IPS DF 6.9 (cell line): ENCODE measurements at regions not wholly inside any gene's neighbourhood (a gene's known extent, or its start where the extent isn't known, plus 50 kb on each side); places are given as distances from the start of the nearest gene placed in this dataset.
"Not testable (repeated sequence)": the region's sequence is repeated elsewhere in the genome, so short reads cannot be mapped to it uniquely, and the experiment has no call there.

Source experiments
- DNase-seq: peaks from one replicate; pipeline ENCODE4 v3.0.0-alpha.2; 2013; ENCODE audit warnings: low read depth, low spot score
- H3K27ac ChIP-seq: one replicate; pipeline ENCODE4 v1.5.1; 2013; ENCODE audit warnings: low read length, control low read depth
- H3K27me3 ChIP-seq: 2 replicates; pipeline ENCODE4 v1.6.1; 2013; ENCODE audit warnings: mild to moderate bottlenecking, low read length; ENCODE audit not compliant: control insufficient read depth, insufficient read depth
- H3K36me3 ChIP-seq: 2 replicates; pipeline ENCODE4 v1.6.1; 2013; ENCODE audit warnings: low read length; ENCODE audit not compliant: control insufficient read depth, insufficient read depth
- H3K4me1 ChIP-seq: 2 replicates; pipeline ENCODE4 v1.6.1; 2013; ENCODE audit warnings: low read length; ENCODE audit not compliant: control insufficient read depth, insufficient read depth
- H3K4me3 ChIP-seq: 2 replicates; pipeline ENCODE4 v1.5.1; 2013; ENCODE audit warnings: mild to moderate bottlenecking, low read length
- H3K9me3 ChIP-seq: 2 replicates; pipeline ENCODE4 v1.6.1; 2013; ENCODE audit warnings: low read length, inconsistent platforms; ENCODE audit not compliant: control insufficient read depth, insufficient read depth
- WGBS: extraction: QIAGEN DNeasy Blood & Tissue Kit; methylation state at CpG from one replicate; pipeline ENCODE4 v1.1.7; 2013; ENCODE audit warnings: mixed read lengths, missing lambda C conversion rate; ENCODE audit not compliant: insufficient read length, insufficient coverage; 5-methylcytosine and 5-hydroxymethylcytosine counted together

DNA sequence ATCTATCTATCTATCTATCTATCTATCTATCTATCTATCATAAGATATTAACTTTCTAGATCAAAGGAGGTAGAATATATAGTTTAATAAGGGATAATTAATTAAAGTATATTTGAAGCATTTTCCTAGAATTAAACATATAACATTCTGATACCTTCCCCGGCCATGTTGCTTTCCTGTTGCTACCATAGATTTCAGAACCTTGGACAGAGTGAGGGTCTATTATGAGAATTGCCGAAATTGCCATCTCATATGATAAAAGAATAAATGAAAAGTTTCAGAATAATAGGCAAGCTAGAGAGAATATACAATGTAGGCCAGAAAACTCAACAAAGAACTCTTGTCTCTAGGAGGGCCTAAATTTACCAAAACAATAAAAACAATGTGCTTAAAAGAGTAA, 706.1 kb upstream of the TMPRSS15 start:
- no CpG with 5 or more reads among the region's 2 CpGs for WGBS
- H3K9me3 ChIP-seq: no peaks in the 10 kb centered on the region
- H3K27ac ChIP-seq: no peak overlapping the region
- no peak overlapping the region for H3K4me3 ChIP-seq
- no peaks in the 10 kb centered on the region for H3K4me1 ChIP-seq
- H3K36me3 ChIP-seq: no peaks in the 10 kb centered on the region
- no peaks in the 10 kb centered on the region for H3K27me3 ChIP-seq
- no peak for DNase-seq

DNA sequence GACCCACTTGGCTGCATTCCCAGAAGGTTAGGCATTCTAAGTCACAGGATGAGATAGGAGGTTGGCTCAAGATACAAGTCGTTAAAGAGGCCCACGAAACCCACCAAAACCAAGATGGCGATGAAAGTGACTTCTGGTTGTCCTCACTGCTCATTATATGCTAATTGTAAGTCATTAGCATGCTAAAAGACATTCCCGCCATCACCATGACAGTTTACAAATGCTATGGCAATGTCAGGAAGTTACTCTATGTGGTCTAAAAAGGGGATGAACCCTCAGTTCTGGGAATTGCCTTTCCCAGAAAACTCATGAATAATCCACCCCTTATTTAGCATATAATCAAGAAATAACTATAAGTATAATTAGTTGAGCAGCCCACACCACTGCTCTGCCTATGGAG, 715.7 kb upstream of the TMPRSS15 start:
- H3K36me3 ChIP-seq, H3K27ac ChIP-seq, H3K4me3 ChIP-seq, H3K9me3 ChIP-seq, DNase-seq, H3K4me1 ChIP-seq, H3K27me3 ChIP-seq: not testable (repeated sequence)
- WGBS: no CpG with 5 or more reads among the region's 4 CpGs

DNA sequence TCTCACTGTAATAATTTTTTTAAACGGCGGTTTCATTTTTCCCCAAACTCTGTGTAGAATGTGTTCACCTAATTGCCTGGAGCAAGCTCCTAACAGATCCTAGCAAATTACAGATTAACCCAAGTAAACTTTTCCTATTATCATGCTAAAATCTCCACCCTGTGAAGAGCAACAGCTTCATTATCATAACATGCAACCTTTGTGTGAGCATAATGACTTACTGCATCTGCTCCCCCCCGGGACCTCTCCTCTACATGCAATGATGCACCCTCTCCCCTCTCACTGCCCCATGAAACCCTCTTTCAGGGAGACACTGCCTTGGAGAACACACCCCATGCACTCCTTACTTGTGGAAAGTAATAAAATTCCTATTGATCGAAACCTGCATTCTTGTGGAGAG, 717.0 kb upstream of the TMPRSS15 start:
- no peaks in the 10 kb centered on the region for H3K36me3 ChIP-seq
- no peaks in the 10 kb centered on the region for H3K27me3 ChIP-seq
- no peaks in the 10 kb centered on the region for H3K9me3 ChIP-seq
- WGBS: no CpG with 5 or more reads among the region's 4 CpGs
- H3K4me3 ChIP-seq: no peak overlapping the region
- H3K4me1 ChIP-seq: peaks cover 1% of the 10 kb centered on the region; the same call in 1 of the 2 replicates
- DNase-seq: no peak
- H3K27ac ChIP-seq: no peak overlapping the region

DNA sequence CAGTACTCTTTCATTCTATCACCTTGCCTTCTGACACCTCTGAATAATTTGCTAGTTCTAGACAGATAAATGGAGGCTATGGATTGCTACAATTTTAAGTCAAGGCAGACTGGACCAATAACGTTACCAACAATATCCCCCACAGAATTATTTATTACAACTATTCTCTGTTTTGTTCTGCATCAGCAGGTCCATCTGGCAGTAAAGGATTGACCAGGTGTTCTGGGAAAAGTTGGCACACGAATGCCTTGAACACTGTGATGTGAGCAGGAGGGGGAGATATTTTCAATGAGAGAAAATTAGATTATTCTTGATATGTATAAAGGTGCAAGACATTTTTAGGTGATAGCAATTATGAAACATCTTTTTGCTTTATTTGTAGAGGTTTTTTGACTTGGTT, 718.8 kb upstream of the TMPRSS15 start:
- WGBS: no CpG with 5 or more reads among the region's 2 CpGs
- Histone ChIP-seq H3K27me3 (no peaks in the 10 kb centered on the region), H3K36me3 (no peaks in the 10 kb centered on the region)

DNA sequence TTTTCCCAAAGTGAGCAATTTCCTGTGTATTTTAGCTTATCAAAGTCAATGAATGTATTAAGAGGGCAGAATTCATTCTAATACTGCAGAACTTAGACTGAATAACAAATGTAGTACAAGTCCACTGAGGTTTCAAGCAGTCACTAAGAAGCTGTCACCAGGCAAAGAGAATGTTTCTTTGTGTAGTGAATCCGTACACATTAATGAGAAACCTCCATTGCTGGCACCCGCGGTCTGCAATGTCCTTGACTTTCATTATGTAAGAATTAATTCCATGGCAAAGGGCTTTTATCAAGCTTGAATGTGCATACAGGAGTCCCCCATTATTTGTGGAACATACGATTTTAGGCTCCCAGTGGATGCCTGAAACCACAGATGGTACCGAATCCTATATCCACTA, 719.5 kb upstream of the TMPRSS15 start:
- Histone ChIP-seq H3K4me1 (peaks cover 1% of the 10 kb centered on the region; the same call in 1 of the 2 replicates), H3K9me3 (no peaks in the 10 kb centered on the region), H3K27ac (no peak overlapping the region), H3K4me3 (no peak overlapping the region), H3K27me3 (no peaks in the 10 kb centered on the region), H3K36me3 (no peaks in the 10 kb centered on the region)
- DNase-seq: no peak
- WGBS: no CpG with 5 or more reads among the region's 5 CpGs

More for the DNA sequence above, 718.8 kb upstream of the TMPRSS15 start:
- H3K9me3 ChIP-seq: no peaks in the 10 kb centered on the region
- H3K4me1 ChIP-seq: peaks cover 1% of the 10 kb centered on the region; the same call in 1 of the 2 replicates
- DNase-seq: no peak
- no peak overlapping the region for H3K4me3 ChIP-seq
- no peak overlapping the region for H3K27ac ChIP-seq

DNA sequence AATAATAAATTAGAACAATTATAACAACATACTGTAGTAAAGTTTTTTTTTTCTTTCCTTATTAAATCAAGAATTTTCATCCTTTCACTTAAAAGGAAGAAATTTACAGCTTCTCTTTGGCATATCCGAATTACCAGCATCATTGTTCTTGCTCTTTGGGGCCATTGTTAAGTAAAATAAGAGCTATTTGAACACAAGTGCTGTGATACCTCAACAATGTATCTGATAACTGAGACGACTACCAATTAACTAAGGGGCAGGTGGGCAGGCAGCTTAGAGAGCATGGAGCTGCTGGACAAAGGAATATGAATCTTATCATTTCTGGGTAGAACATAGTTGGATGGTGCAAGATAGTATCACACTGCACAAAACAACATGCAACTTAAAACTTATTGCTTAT, 719.9 kb upstream of the TMPRSS15 start:
- no peak for DNase-seq
- Histone ChIP-seq H3K27me3 (no peaks in the 10 kb centered on the region), H3K9me3 (no peaks in the 10 kb centered on the region), H3K27ac (no peak overlapping the region), H3K36me3 (no peaks in the 10 kb centered on the region), H3K4me1 (peaks cover 1% of the 10 kb centered on the region; the same call in 1 of the 2 replicates), H3K4me3 (no peak overlapping the region)
- WGBS: no CpG with 5 or more reads among the region's 2 CpGs

DNA sequence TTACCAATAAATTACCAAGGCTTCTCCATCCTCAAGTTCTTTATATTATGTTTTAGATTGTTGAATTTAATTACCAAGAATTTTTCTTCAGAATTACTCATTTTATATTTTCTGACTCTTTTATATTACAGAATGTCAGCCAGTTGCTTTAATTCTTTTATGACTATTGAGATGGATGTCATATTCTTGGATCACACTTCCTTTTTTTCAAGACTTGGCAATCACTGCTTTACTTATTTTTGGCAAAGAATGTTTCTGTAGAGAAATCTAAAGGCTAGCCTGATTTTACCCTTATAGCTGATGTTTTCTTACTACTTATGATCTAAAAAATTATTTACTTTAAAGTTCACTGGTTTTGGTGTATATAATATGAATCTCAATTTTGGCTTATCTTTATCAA, 721.1 kb upstream of the TMPRSS15 start:
- no peak for DNase-seq
- Histone ChIP-seq H3K9me3 (no peaks in the 10 kb centered on the region), H3K4me1 (peaks cover 1% of the 10 kb centered on the region; the same call in 1 of the 2 replicates), H3K27ac (no peak overlapping the region), H3K36me3 (no peaks in the 10 kb centered on the region), H3K27me3 (no peaks in the 10 kb centered on the region), H3K4me3 (no peak overlapping the region)

DNA sequence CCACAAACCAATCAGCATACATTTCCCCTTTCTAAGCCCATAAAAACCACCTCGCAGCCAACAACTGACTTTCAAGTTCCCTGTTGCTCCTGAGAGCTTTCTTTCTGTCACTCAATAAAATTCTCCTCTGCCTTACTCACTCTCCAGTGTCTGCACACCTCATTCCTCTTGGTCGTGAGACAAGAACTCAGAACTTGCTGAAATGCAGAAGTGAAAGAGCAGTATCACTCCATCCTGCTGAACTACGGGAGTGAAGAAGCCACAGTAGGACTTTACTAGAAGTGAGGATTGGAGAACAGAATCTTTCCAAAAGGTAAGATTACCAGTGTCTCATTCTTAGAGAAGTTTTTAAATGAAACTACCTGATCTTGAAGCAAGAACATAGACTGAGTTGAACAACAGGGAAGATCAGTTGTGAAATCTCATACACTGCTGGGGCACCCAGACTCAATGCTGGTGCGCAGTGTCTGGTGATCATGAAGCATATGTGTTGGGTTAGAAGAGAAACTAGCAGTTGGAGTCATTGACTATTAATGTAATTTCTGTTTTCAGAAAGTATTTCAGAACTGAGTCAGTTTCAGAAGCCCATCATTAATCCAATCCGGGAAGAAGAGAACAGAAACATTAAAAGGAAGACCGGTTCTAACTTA, 726.9 kb upstream of the TMPRSS15 start:
- H3K4me1 ChIP-seq: no peaks in the 10 kb centered on the region
- H3K4me3 ChIP-seq: no peak overlapping the region
- no peaks in the 10 kb centered on the region for H3K9me3 ChIP-seq
- WGBS: no CpG with 5 or more reads among the region's 6 CpGs
- no peak overlapping the region for H3K27ac ChIP-seq
- no peaks in the 10 kb centered on the region for H3K27me3 ChIP-seq
- DNase-seq: no peak
- no peaks in the 10 kb centered on the region for H3K36me3 ChIP-seq

DNA sequence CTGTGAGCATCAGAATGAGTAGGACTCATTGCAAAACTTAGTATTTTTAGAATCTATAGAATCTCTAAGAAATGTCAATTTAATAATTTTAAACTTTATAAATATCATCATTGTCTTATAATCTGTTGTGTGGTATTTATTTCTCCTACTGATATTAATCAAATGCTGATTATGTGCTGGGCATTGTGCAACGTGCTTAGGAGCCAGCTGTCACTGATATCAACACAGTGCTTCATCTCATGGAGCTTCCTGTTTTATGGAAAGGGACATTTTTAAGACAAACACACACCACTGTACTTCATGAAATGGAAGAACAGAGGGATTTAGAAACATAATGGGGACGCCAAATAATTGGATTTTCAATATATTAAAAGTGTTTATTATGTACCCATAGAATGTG, 737.9 kb upstream of the TMPRSS15 start:
- H3K36me3 ChIP-seq: no peaks in the 10 kb centered on the region

DNA sequence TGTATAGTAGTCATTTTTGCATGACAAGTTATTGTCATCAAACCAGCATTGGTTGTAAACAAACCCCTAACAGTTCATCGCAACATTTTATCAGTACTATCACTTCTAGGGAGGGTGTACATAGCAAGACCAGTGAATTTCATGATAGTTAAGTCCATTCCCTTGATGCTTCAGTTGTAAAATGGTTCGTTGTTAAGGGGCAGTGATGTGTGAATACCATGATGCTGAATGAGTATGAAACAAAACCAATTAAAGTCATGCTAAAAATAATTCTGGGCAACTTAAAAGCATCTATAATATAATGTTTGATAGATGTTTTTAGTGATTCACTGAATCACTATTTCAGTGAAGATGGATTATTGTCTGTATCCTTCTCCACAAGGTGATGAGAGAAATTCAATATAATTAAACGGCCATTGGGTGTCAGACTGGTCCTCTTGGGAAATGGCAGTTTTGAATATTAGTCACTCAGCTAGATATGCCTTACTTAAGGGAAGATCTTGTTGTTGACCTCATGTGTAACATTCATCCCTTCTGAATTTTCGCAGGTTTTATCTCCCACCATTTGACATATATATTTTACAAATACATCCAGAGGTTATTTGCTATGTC, 742.2 kb upstream of the TMPRSS15 start:
- Histone ChIP-seq H3K9me3 (no peaks in the 10 kb centered on the region), H3K27ac (no peak overlapping the region), H3K4me1 (no peaks in the 10 kb centered on the region), H3K36me3 (no peaks in the 10 kb centered on the region), H3K4me3 (no peak overlapping the region), H3K27me3 (no peaks in the 10 kb centered on the region)
- DNase-seq: no peak
- WGBS: no CpG with 5 or more reads among the region's 4 CpGs

More for the DNA sequence above, 737.9 kb upstream of the TMPRSS15 start:
- H3K4me1 ChIP-seq: no peaks in the 10 kb centered on the region
- WGBS: no CpG with 5 or more reads among the region's 2 CpGs
- no peaks in the 10 kb centered on the region for H3K27me3 ChIP-seq
- no peak for DNase-seq
- no peak overlapping the region for H3K27ac ChIP-seq
- H3K9me3 ChIP-seq: no peaks in the 10 kb centered on the region
- H3K4me3 ChIP-seq: no peak overlapping the region

DNA sequence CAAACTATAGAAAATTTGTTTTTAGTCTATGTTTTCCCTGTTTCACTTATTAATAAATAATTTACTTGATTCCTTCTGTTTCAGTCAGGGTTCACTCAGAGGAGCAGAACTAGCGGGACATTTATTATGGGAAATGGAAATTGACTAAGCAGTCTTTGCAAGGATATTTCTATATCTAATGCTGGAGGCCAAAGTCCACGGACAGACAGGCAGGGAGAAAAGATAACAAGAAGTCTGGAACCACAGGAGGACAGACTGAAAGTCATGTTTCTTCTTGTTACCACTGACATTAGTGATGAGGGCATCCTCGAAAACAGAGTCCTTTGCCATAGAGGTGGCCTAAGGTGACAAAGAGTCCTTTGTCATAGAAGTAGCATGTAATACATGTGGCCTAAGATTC, 744.5 kb upstream of the TMPRSS15 start:
- H3K9me3 ChIP-seq: no peaks in the 10 kb centered on the region
- no peaks in the 10 kb centered on the region for H3K4me1 ChIP-seq
- no peaks in the 10 kb centered on the region for H3K27me3 ChIP-seq
- H3K27ac ChIP-seq: no peak overlapping the region
- no peak for DNase-seq
- H3K4me3 ChIP-seq: no peak overlapping the region
- H3K36me3 ChIP-seq: no peaks in the 10 kb centered on the region
- WGBS: no CpG with 5 or more reads among the region's 3 CpGs
